BJ (cell line): ENCODE measurements at regions not wholly inside any gene's neighbourhood (a gene's known extent, or its start where the extent isn't known, plus 50 kb on each side); places are given as distances from the start of the nearest gene placed in this dataset.

Source experiments
- CTCF ChIA-PET: fragments of 350-600 bp; formaldehyde crosslinking; extraction: SDS; loops from one replicate; lab custom pipeline; 2021; ENCODE audit warnings: antibody characterized with exemption, inconsistent platforms; lab: Yijun Ruan, JAX
- POLR2A ChIA-PET: fragments of 300-600 bp; sonication (Branson Sonifier 250); formaldehyde crosslinking; extraction: SDS; loops from one replicate; lab custom pipeline; 2021; ENCODE audit warnings: antibody characterized with exemption; lab: Charles Lee
- DNase-seq: peaks from one replicate; pipeline ENCODE4 v3.0.0-alpha.2; 2011; ENCODE audit warnings: low read depth
- H3K27me3 ChIP-seq: 2 replicates; pipeline ENCODE4 v1.6.0; 2011; ENCODE audit warnings: low read length; ENCODE audit not compliant: control insufficient read depth, insufficient read depth
- H3K36me3 ChIP-seq: 2 replicates; pipeline ENCODE4 v1.5.1; 2011; ENCODE audit warnings: low read length; ENCODE audit not compliant: control insufficient read depth, insufficient read depth
- H3K4me3 ChIP-seq: 2 replicates; pipeline ENCODE4 v1.5.1; 2011; ENCODE audit warnings: low read depth, mild to moderate bottlenecking, control low read depth, low read length
- CTCF ChIP-seq: IDR thresholded peaks from 2 replicates; pipeline ENCODE4 v1.5.1; 2011; ENCODE audit warnings: low read depth, mild to moderate bottlenecking, control low read depth, inconsistent platforms, low read length, moderate library complexity; ENCODE audit not compliant: insufficient read depth

DNA sequence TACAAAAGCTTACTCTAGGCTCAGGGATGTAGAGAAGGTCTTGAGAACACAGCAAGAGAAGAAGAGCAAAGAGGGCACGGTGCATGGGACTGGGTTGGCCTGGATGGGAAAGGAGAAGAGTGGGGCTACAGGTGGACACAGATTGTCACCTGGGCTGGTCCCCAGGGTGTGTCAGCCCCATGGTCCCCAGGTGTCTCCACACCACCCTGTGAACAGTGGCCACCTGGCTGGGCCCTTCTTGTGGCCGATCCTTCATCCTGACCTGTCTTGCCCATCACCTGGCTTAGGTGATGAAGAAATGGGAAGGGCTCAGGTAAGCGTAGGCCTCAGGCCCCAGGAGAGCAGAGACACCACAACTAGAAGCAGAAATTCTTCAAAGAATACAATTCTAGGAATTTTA is 188.9 kb downstream of the TENT4A start:
- CTCF ChIA-PET, result no interaction called here
- POLR2A ChIA-PET, result no interaction called here
- Histone ChIP-seq H3K36me3 (no peaks in the 10 kb centered on the region), H3K27me3 (no peaks in the 10 kb centered on the region), H3K4me3 (no peak overlapping the region)
- no peak for DNase-seq
- no peak for TF ChIP-seq CTCF

DNA sequence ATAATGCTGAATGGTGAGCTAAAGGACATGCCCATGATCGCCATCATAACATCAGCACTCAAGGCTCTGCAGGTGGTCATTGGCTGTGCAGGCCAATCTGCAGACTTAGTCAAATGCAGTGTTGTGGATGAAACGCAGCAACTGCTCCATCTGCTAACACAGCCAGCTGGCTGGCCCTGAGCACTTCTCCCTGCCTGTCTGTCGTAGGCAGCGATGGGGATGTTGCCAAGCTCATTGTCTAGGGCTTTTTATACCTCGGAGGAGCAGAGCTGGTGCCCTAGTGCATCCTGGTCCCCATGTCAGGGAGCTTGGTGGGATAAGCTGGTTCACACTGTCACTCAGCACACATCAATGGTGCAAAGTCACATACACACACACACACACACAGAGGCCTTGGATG is 189.4 kb downstream of the TENT4A start:
- no peaks in the 10 kb centered on the region for H3K27me3 ChIP-seq
- no peaks in the 10 kb centered on the region for H3K36me3 ChIP-seq
- ChIA-PET CTCF (no interaction called here), POLR2A (no interaction called here)
- no peak for TF ChIP-seq CTCF
- no peak overlapping the region for H3K4me3 ChIP-seq
- DNase-seq, result no peak

GRCh38 chr5:6903934-6904333 is 190.7 kb downstream of the TENT4A start:
- CTCF ChIA-PET, result no interaction called here
- H3K27me3 ChIP-seq, result no peaks in the 10 kb centered on the region
- POLR2A ChIA-PET, result no interaction called here
- no peak for TF ChIP-seq CTCF
- H3K36me3 ChIP-seq, result no peaks in the 10 kb centered on the region
- no peak overlapping the region for H3K4me3 ChIP-seq
- no peak for DNase-seq

- ChIA-PET POLR2A (no interaction called here), CTCF (no interaction called here)
- Histone ChIP-seq H3K36me3 (no peaks in the 10 kb centered on the region), H3K27me3 (no peaks in the 10 kb centered on the region), H3K4me3 (no peak overlapping the region)
- DNase-seq, result no peak
- no peak for TF ChIP-seq CTCF
Observed at GRCh38 chr5:6904860-6905259, 191.6 kb downstream of the TENT4A start.

- no peak overlapping the region for H3K4me3 ChIP-seq
- DNase-seq, result no peak
- no peaks in the 10 kb centered on the region for H3K27me3 ChIP-seq
- TF ChIP-seq CTCF, result no peak
- CTCF ChIA-PET, result no interaction called here
- no peaks in the 10 kb centered on the region for H3K36me3 ChIP-seq
- POLR2A ChIA-PET, result no interaction called here
Observed at GRCh38 chr5:6905423-6905822, 192.2 kb downstream of the TENT4A start.
